ENCODE measurements at regions not wholly inside any gene's neighbourhood (a gene's known extent, or its start where the extent isn't known, plus 50 kb on each side); places are given as distances from the start of the nearest gene placed in this dataset.

- Histone ChIP-seq H3K9me3 (ENCODE audit: control insufficient read depth, insufficient read depth, low read length) (no peaks in the 10 kb centered on the region), H3K4me1 (ENCODE audit: control insufficient read depth, insufficient read depth, low read length) (no peaks in the 10 kb centered on the region), H3K36me3 (ENCODE audit: control insufficient read depth, insufficient read depth, low read length) (no peaks in the 10 kb centered on the region), H3K27ac (ENCODE audit: low read length) (no peak overlapping the region), H3K27me3 (ENCODE audit: control insufficient read depth, insufficient read depth, low read length) (no peaks in the 10 kb centered on the region), H3K4me3 (ENCODE audit: low read length) (no peak overlapping the region)
- Mint-ChIP-seq H3K36me3 (no peaks in the 10 kb centered on the region), H3K4me3 (no peak overlapping the region), H3K9me3 (no peaks in the 10 kb centered on the region), H3K4me1 (no peaks in the 10 kb centered on the region), H3K27me3 (ENCODE audit: low read depth in 2 of 2) (no peaks in the 10 kb centered on the region), H3K27ac (no peak overlapping the region)
- intact Hi-C loops (cut with micrococcal nuclease), result no loop called here
- ATAC-seq (no peak), DNase-seq (no peak)
- WGBS (ENCODE audit: insufficient coverage), result 80% methylated on average over 2 of the region's 3 CpGs
- no peak for TF ChIP-seq CTCF (IDR thresholded peaks at IDR 0.05)
Measured at GRCh38 chr5:167866797-167867196, 424.6 kb upstream of the WWC1 start.

- Histone ChIP-seq H3K27ac (ENCODE audit: low read length) (no peak overlapping the region), H3K9me3 (ENCODE audit: control insufficient read depth, insufficient read depth, low read length) (no peaks in the 10 kb centered on the region), H3K4me1 (ENCODE audit: control insufficient read depth, insufficient read depth, low read length) (no peaks in the 10 kb centered on the region), H3K4me3 (ENCODE audit: low read length) (no peak overlapping the region), H3K27me3 (ENCODE audit: control insufficient read depth, insufficient read depth, low read length) (no peaks in the 10 kb centered on the region), H3K36me3 (ENCODE audit: control insufficient read depth, insufficient read depth, low read length) (no peaks in the 10 kb centered on the region)
- H3K27ac Mint-ChIP-seq, result no peak overlapping the region
- no peak overlapping the region for H3K4me3 Mint-ChIP-seq
- WGBS (ENCODE audit: insufficient coverage), result 65% methylated on average over 5 of the region's 5 CpGs
- peaks cover 3% of the 10 kb centered on the region in 2 donors for H3K9me3 Mint-ChIP-seq
- ATAC-seq, result no peak
- no peaks in the 10 kb centered on the region for H3K4me1 Mint-ChIP-seq
- H3K36me3 Mint-ChIP-seq, result no peaks in the 10 kb centered on the region
- TF ChIP-seq CTCF (IDR thresholded peaks at IDR 0.05), result no peak
- H3K27me3 Mint-ChIP-seq (ENCODE audit: low read depth in 2 of 2), result no peaks in the 10 kb centered on the region
- intact Hi-C loops (cut with micrococcal nuclease), result no loop called here
- no peak for DNase-seq
Measured at GRCh38 chr5:167867281-167867680, 424.2 kb upstream of the WWC1 start.

- no peak for TF ChIP-seq CTCF (IDR thresholded peaks at IDR 0.05)
- Histone ChIP-seq H3K4me3 (ENCODE audit: low read length) (no peak overlapping the region), H3K27ac (ENCODE audit: low read length) (no peak overlapping the region), H3K9me3 (ENCODE audit: control insufficient read depth, insufficient read depth, low read length) (no peaks in the 10 kb centered on the region), H3K4me1 (ENCODE audit: control insufficient read depth, insufficient read depth, low read length) (no peaks in the 10 kb centered on the region), H3K27me3 (ENCODE audit: control insufficient read depth, insufficient read depth, low read length) (no peaks in the 10 kb centered on the region), H3K36me3 (ENCODE audit: control insufficient read depth, insufficient read depth, low read length) (no peaks in the 10 kb centered on the region)
- intact Hi-C loops (cut with micrococcal nuclease), result no loop called here
- Mint-ChIP-seq H3K9me3 (peaks cover 6% of the 10 kb centered on the region in 2 donors), H3K4me3 (no peak overlapping the region), H3K27ac (no peak overlapping the region), H3K36me3 (no peaks in the 10 kb centered on the region), H3K4me1 (no peaks in the 10 kb centered on the region), H3K27me3 (ENCODE audit: low read depth in 2 of 2) (no peaks in the 10 kb centered on the region)
- 77% methylated on average over 3 of the region's 3 CpGs for WGBS (ENCODE audit: insufficient coverage)
- DNase-seq, result no peak
- no peak for ATAC-seq
Measured at GRCh38 chr5:167869125-167869524, 422.3 kb upstream of the WWC1 start.

GRCh38 chr5:167870055-167870454 is 421.4 kb upstream of the WWC1 start:
- Mint-ChIP-seq H3K27ac (no peak overlapping the region), H3K4me3 (no peak overlapping the region), H3K4me1 (no peaks in the 10 kb centered on the region), H3K36me3 (no peaks in the 10 kb centered on the region), H3K27me3 (ENCODE audit: low read depth in 2 of 2) (no peaks in the 10 kb centered on the region), H3K9me3 (peaks cover 8% of the 10 kb centered on the region in 2 donors)
- Histone ChIP-seq H3K4me1 (ENCODE audit: control insufficient read depth, insufficient read depth, low read length) (no peaks in the 10 kb centered on the region), H3K36me3 (ENCODE audit: control insufficient read depth, insufficient read depth, low read length) (no peaks in the 10 kb centered on the region), H3K4me3 (ENCODE audit: low read length) (no peak overlapping the region), H3K27me3 (ENCODE audit: control insufficient read depth, insufficient read depth, low read length) (no peaks in the 10 kb centered on the region), H3K27ac (ENCODE audit: low read length) (no peak overlapping the region), H3K9me3 (ENCODE audit: control insufficient read depth, insufficient read depth, low read length) (no peaks in the 10 kb centered on the region)
- ATAC-seq (no peak), DNase-seq (no peak)
- no peak for TF ChIP-seq CTCF (IDR thresholded peaks at IDR 0.05)
- intact Hi-C loops (cut with micrococcal nuclease), result no loop called here

Measured in natural killer cell (primary cell).